ENCODE measurements at regions not wholly inside any gene's neighbourhood (a gene's known extent, or its start where the extent isn't known, plus 50 kb on each side); places are given as distances from the start of the nearest gene placed in this dataset.

- in situ Hi-C loops (cut with HindIII; ENCODE audit: low sequenced_read_pairs) = loop anchor here (25.0 kb wide), 1 partner anchor 504 kb away; no protein-coding TSS in a partner anchor
- DNase-seq (ENCODE audit: low read depth) = no peak
- H3K4me3 ChIP-seq (ENCODE audit: low read depth, low read length) = no peak overlapping the region
- TF ChIP-seq CTCF (IDR thresholded peaks at IDR 0.05; ENCODE audit: low read depth, low read length, missing control alignments) = no peak
Measured at GRCh38 chr1:89466307-89466930, 58.2 kb upstream of the LRRC8B start.

GRCh38 chr1:89472253-89472652 is 52.4 kb upstream of the LRRC8B start:
- in situ Hi-C loops (cut with HindIII; ENCODE audit: low sequenced_read_pairs) = loop anchor here (25.0 kb wide), 1 partner anchor 510 kb away; no protein-coding TSS in a partner anchor
- no peak for TF ChIP-seq CTCF (IDR thresholded peaks at IDR 0.05; ENCODE audit: low read depth, low read length, missing control alignments)
- no peak overlapping the region for H3K4me3 ChIP-seq (ENCODE audit: low read depth, low read length)
- no peak for DNase-seq (ENCODE audit: low read depth)

DNA sequence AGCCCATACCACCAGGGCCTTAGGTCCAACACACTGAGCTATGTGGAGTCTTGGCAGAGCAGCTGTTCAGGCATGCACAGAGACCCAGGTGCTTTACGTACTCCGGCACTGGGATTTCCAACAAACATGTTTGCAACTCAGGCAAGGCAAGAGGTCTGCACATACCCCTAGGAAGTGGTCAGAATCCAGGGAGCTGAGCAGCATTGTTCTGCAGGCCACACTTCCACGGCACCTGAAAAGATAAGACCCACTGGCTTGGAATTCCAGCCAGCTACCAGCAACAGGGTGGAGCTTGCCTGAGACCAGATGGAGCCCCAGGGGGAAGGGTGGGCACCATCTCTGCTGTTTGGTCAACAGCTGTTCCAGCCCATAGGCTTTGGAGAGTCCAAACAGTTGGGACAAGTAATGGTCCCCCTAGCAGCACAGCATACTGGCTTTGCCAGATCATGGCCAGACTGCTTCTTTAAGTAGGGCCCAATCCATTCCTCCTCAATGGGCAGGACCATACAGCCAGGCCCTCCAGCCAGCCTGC is 51.7 kb upstream of the LRRC8B start:
- TF ChIP-seq CTCF (IDR thresholded peaks at IDR 0.05; ENCODE audit: low read depth, low read length, missing control alignments) = no peak
- no peak overlapping the region for H3K4me3 ChIP-seq (ENCODE audit: low read depth, low read length)
- in situ Hi-C loops (cut with HindIII; ENCODE audit: low sequenced_read_pairs) = loop anchor here (25.0 kb wide), 1 partner anchor 511 kb away; no protein-coding TSS in a partner anchor
- DNase-seq (ENCODE audit: low read depth) = no peak

Data from astrocyte of the cerebellum (primary cell).